Esophagus squamous epithelium (tissue), 4 donors: ENCODE measurements at regions not wholly inside any gene's neighbourhood (a gene's known extent, or its start where the extent isn't known, plus 50 kb on each side); places are given as distances from the start of the nearest gene placed in this dataset.

Experiments
- POLR2A ChIP-seq, 4 donors: fragments of 450-650 bp; IDR thresholded peaks; one replicate each; pipeline ENCODE4 v1.6.1; 2017; ENCODE audit warnings: antibody characterized with exemption in 4 of 4, mild to moderate bottlenecking in 4 of 4, moderate library complexity in 3 of 4
- TF ChIP-seq, protein P1 (sequence below), 6 experiments: fragments of 450-650 bp in 4 of 6; fragments of 200-600 bp in 2 of 6; sonication (generic) in 2 of 6; IDR thresholded peaks; one replicate each; pipeline ENCODE4 v1.5.1; 2016 to 2019; ENCODE audit warnings: antibody characterized with exemption in 6 of 6, mild to moderate bottlenecking in 4 of 6, moderate library complexity in 4 of 6

DNA sequence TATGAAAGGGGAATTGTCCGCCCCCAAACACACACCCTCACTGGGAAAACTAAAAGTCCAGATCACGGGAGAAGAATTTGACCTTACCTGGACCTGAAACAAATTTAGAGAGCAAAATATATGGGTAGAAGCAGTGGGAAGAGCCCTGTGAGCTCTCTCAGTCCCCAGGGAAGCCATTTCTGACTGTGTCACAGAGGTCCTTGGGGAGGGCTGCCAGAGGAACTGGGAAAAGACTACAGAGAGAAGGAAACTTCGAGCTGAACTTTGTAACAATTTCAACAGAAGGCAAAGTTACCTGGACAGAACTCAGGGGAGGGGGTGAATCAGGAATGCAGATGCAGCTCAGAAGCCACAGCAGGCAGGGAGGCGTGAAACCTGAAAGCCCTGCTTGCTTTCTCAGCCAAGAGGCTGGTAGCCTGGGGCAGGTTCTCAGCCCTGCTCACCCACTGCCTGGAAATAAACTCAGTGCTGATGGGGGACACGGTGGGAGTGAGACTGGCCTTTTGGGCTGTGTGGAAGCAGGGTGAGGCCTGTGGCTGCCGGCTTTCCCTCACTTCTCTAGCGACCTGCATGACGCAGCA, 163.8 kb downstream of the TMEM200A start:
- TF ChIP-seq, protein P1, sequence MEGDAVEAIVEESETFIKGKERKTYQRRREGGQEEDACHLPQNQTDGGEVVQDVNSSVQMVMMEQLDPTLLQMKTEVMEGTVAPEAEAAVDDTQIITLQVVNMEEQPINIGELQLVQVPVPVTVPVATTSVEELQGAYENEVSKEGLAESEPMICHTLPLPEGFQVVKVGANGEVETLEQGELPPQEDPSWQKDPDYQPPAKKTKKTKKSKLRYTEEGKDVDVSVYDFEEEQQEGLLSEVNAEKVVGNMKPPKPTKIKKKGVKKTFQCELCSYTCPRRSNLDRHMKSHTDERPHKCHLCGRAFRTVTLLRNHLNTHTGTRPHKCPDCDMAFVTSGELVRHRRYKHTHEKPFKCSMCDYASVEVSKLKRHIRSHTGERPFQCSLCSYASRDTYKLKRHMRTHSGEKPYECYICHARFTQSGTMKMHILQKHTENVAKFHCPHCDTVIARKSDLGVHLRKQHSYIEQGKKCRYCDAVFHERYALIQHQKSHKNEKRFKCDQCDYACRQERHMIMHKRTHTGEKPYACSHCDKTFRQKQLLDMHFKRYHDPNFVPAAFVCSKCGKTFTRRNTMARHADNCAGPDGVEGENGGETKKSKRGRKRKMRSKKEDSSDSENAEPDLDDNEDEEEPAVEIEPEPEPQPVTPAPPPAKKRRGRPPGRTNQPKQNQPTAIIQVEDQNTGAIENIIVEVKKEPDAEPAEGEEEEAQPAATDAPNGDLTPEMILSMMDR (IDR thresholded peaks at IDR 0.05) = no peak
- TF ChIP-seq POLR2A (IDR thresholded peaks at IDR 0.05) = no peak
